ENCODE measurements at regions not wholly inside any gene's neighbourhood (a gene's known extent, or its start where the extent isn't known, plus 50 kb on each side); places are given as distances from the start of the nearest gene placed in this dataset.
"Not testable (repeated sequence)": the region's sequence is repeated elsewhere in the genome, so short reads cannot be mapped to it uniquely, and the experiment has no call there.

GRCh38 chr6:27826612-27826985 is 85.6 kb downstream of the OR2B2 start:
- not testable (repeated sequence) for DNase-seq (ENCODE audit: low read depth)

GRCh38 chr6:27825848-27826611 is 86.2 kb downstream of the OR2B2 start:
- not testable (repeated sequence) for DNase-seq (ENCODE audit: low read depth)

GRCh38 chr6:27825025-27825793 is 87.0 kb downstream of the OR2B2 start:
- peak; percentile 65 for DNase-seq (ENCODE audit: low read depth)

GRCh38 chr6:27824211-27825024 is 87.8 kb downstream of the OR2B2 start:
- peak; percentile 79 for DNase-seq (ENCODE audit: low read depth)

- peak; percentile 74 for DNase-seq (ENCODE audit: low read depth)
These were observed 88.4 kb downstream of the OR2B2 start for GRCh38 chr6:27823714-27824210.

GRCh38 chr6:27816906-27817305 is 95.3 kb downstream of the OR2B2 start:
- no peak for DNase-seq (ENCODE audit: low read depth)

GRCh38 chr6:27814665-27815424 is 97.4 kb downstream of the OR2B2 start:
- DNase-seq (ENCODE audit: low read depth): peak; percentile 96

- DNase-seq (ENCODE audit: low read depth): not testable (repeated sequence)
These were observed 97.9 kb downstream of the OR2B2 start for GRCh38 chr6:27814415-27814664.

GRCh38 chr6:27812805-27813492 is 99.2 kb downstream of the OR2B2 start:
- DNase-seq (ENCODE audit: low read depth): peak; percentile 27

- DNase-seq (ENCODE audit: low read depth): peak; percentile 18
These were observed 100.0 kb downstream of the OR2B2 start for GRCh38 chr6:27812078-27812804.

GRCh38 chr6:27811451-27811772 is 100.8 kb downstream of the OR2B2 start:
- DNase-seq (ENCODE audit: low read depth): peak; percentile 37

GRCh38 chr6:27810768-27811450 is 101.3 kb downstream of the OR2B2 start:
- peak; percentile 45 for DNase-seq (ENCODE audit: low read depth)

- DNase-seq (ENCODE audit: low read depth): peak; percentile 98
These were observed 102.0 kb downstream of the OR2B2 start for GRCh38 chr6:27809939-27810767.

- DNase-seq (ENCODE audit: low read depth): peak; percentile 33
These were observed 102.9 kb downstream of the OR2B2 start for GRCh38 chr6:27809067-27809938.

GRCh38 chr6:27808242-27809066 is 103.7 kb downstream of the OR2B2 start:
- DNase-seq (ENCODE audit: low read depth): peak; percentile 64

GRCh38 chr6:27807441-27808241 is 104.6 kb downstream of the OR2B2 start:
- DNase-seq (ENCODE audit: low read depth): peak; percentile 97

All from ELR (cell line).